Activated T-cell treated with anti-CD3 and anti-CD28 coated beads, Interleukin-2, amount 50 U/mL, for 24 hours (primary cell): ENCODE measurements at regions not wholly inside any gene's neighbourhood (a gene's known extent, or its start where the extent isn't known, plus 50 kb on each side); places are given as distances from the start of the nearest gene placed in this dataset.

Experiments used
- DNase-seq: peaks from one replicate; pipeline ENCODE4 v3.0.0-alpha.2; 2020
- H3K27ac Mint-ChIP-seq: 2 replicates; pipeline ENCODE4 v1.8.0; 2020; ENCODE audit warnings: mild to moderate bottlenecking, mixed read lengths
- H3K27me3 Mint-ChIP-seq: 2 replicates; pipeline ENCODE4 v1.8.0; 2020; ENCODE audit warnings: mixed read lengths
- H3K36me3 Mint-ChIP-seq: 2 replicates; pipeline ENCODE4 v1.8.0; 2020; ENCODE audit warnings: low read depth, mixed read lengths
- H3K4me1 Mint-ChIP-seq: 2 replicates; pipeline ENCODE4 v1.8.0; 2020; ENCODE audit warnings: low read depth, mixed read lengths
- H3K4me3 Mint-ChIP-seq: 2 replicates; pipeline ENCODE4 v1.8.0; 2020; ENCODE audit warnings: mild to moderate bottlenecking, moderate library complexity, mixed read lengths
- H3K9me3 Mint-ChIP-seq: 2 replicates; pipeline ENCODE4 v1.8.0; 2020; ENCODE audit warnings: mixed read lengths

DNA sequence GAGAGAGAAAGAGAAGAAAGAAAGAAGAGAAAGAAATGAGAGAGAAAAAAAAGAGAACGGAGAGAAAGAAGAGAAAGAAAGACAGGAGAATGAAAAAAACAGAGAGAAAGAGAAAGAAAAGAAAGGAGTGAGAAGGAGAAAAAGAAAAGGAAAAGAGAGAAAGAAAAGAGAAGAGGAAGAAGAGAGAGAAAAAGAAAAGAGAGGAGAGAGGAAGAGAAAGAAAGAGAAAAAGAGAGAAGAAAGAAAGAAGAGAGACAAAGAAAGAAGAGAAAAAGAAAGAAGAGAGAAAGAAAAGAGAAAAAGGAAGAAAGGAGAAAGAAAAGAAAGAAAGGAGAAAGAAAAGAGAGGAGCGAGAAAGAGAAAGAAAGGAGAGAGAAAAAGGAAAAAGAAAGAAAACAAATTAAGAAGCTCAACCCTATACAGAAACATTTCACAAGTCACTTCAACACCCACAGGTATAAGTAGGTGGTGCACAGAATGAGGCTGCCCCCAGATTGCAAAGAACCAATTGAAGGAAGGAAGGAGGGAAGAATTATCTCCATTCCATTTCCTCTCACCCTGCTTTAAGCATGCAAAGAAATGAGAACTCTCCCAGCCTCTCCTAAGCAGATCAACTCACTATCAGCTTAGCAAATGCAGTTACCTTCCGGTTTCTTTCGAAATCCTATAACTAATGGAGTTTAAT, 98.8 kb upstream of the CACNA1A start:
- Mint-ChIP-seq H3K27me3 (peaks cover 12% of the 10 kb centered on the region), H3K4me3 (no peak overlapping the region), H3K36me3 (no peaks in the 10 kb centered on the region)

DNA sequence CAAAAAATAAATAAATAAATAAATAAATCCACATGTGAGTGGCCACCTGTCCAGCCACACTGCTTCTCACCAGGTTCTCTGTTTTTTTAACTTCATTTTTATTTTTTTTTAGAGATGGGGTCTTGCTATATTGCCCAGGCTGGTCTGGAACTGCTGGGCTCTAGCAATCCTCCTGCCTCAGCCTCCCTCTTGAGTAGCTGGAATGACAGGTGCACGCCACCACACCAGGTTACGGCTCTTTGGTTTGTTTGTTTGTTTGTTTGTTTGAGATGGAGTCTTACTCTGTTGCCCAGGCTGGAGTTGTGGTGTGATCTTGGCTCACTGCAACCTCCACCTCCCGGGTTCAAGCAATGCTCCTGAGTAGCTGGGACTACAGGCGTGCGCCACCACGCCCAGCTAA, 94.5 kb upstream of the CACNA1A start:
- no peak overlapping the region for H3K27ac Mint-ChIP-seq
- peaks cover 2% of the 10 kb centered on the region for H3K4me1 Mint-ChIP-seq
- no peaks in the 10 kb centered on the region for H3K9me3 Mint-ChIP-seq
- peaks cover 18% of the 10 kb centered on the region for H3K27me3 Mint-ChIP-seq
- H3K36me3 Mint-ChIP-seq: no peaks in the 10 kb centered on the region
- DNase-seq: no peak
- no peak overlapping the region for H3K4me3 Mint-ChIP-seq

More for the DNA sequence above, 98.8 kb upstream of the CACNA1A start:
- Mint-ChIP-seq H3K27ac (no peak overlapping the region), H3K4me1 (peaks cover under 1% of the 10 kb centered on the region), H3K9me3 (no peaks in the 10 kb centered on the region)
- no peak for DNase-seq

DNA sequence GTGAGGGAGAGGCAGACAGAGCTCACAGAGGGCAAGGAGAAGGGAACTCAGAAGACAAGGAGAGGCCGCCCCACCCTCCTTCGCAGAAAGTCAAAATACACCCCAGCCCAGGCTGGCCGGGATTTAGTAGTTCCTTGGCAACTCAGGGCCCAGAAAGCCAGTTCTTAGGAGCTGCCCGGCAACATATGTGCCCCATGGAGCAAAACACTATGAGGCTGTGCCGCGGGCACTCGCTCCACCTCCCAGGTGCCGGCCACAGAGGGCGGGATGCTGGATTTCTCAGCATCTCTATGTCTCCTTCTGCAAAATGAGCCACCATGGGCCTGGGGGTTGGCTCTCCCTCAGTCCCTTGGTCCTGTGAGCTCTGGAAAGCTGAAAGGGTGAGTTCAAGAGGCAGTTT, 93.8 kb upstream of the CACNA1A start:
- H3K4me3 Mint-ChIP-seq: no peak overlapping the region
- no peaks in the 10 kb centered on the region for H3K36me3 Mint-ChIP-seq
- H3K9me3 Mint-ChIP-seq: no peaks in the 10 kb centered on the region
- DNase-seq: no peak
- H3K4me1 Mint-ChIP-seq: peaks cover 2% of the 10 kb centered on the region
- no peak overlapping the region for H3K27ac Mint-ChIP-seq
- peaks cover 22% of the 10 kb centered on the region for H3K27me3 Mint-ChIP-seq

DNA sequence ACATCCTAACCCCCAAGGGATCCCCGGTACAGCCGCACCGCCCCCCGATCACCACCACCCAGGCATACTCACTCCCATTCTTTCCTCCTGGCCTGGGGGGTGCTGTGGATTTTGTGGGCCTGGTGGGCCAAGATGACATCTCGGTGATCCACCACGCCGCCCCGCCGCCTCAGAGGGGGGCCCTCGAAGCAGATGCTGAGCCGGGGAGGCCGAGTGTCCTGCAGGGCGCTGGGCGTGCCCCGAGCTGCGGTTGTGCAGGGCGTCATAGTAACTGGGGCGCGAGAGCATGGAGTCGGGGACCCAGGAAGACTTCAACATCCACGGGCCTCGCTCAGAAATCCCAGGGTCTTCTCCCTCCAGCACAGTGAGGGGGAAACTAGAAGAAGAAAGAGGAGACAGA, 93.4 kb upstream of the CACNA1A start:
- Mint-ChIP-seq H3K36me3 (no peaks in the 10 kb centered on the region), H3K4me1 (peaks cover 2% of the 10 kb centered on the region), H3K9me3 (no peaks in the 10 kb centered on the region), H3K27ac (no peak overlapping the region), H3K4me3 (no peak overlapping the region), H3K27me3 (peaks cover 22% of the 10 kb centered on the region)
- DNase-seq: no peak

DNA sequence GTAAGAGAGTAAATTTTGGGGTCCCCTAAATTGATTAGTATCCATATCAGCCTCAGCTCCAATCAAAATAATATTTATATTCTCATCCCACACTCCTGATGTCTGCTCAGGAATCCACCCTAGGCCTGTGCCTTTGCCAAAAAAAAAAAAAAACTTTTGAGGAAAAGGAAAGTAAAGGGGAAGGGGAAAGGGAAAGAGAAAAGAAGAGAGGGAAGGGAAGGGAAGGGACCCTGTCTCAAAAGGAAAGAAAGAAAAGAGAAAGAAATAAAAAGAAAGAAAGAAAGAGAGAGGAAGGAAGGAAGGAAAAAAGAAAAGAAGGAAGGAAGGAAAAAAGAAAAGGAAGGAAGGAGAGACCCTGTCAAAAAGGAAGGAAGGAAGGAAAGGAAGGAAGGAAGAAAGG, 91.8 kb upstream of the CACNA1A start:
- Mint-ChIP-seq H3K27ac (no peak overlapping the region), H3K4me3 (no peak overlapping the region), H3K36me3 (no peaks in the 10 kb centered on the region), H3K9me3 (no peaks in the 10 kb centered on the region), H3K27me3 (peaks cover 28% of the 10 kb centered on the region), H3K4me1 (peaks cover 2% of the 10 kb centered on the region)
- no peak for DNase-seq

DNA sequence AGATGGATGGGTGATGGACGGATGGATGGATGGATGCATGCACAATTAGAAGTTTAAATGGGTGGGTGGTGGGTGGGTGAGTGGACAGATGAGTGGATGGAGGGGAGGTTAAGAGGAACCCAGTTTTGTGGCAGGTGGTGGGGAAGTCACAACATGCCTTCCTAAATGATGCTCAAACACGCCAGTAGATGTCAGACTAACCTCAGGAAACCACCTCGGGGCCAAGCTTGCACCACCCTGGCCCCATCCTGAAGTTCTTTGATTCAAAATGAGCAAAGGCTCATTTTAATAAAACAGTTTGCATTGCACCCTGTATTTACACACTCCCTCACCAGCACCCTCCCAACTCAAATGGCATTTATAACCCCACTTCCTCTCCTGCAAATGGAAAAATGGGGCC, 91.4 kb upstream of the CACNA1A start:
- DNase-seq: peak; percentile 35
- Mint-ChIP-seq H3K27ac (no peak overlapping the region), H3K27me3 (peaks cover 28% of the 10 kb centered on the region), H3K4me3 (no peak overlapping the region), H3K4me1 (peaks cover 2% of the 10 kb centered on the region), H3K36me3 (no peaks in the 10 kb centered on the region), H3K9me3 (no peaks in the 10 kb centered on the region)

DNA sequence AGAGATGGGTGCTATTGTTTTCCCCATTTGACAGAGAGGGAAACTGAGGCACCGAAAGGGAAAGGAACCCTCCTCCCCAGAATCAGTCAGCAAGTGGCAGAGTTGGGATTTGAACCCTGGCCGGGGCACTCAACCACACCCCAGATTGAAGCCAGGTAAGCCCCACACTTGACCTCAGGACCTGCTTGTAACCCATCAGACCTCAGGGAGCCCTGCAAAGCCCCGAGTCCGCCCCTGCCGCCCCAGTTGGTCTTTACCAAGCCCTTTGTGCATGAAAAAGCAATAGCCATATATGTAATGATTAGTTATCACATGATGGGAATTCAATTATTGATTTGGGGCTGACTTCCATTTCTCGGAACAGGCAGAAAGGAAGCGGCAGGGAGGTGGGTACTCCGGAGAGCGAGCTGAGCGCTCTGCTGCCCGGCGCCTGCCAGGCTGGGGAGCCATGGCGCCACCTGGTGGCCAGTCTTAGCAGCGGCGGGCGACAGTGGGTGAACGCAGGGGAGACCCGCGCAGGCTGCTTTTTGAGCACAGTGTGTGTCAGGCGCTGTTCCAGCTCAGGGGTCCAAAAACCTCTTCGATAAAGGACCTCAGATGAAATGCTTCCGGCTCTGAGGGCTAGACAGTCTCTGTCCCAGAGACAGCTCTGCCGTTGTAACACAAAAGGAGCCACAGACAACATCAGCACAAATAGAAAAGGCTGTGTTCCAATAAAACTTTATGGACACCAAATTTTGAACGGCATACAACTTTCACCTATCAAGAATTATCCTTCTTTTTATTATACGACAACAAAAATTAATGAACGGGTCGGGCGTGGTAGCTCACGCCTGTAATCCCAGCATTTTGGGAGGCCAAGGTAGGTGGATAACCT, 82.9 kb upstream of the CACNA1A start:
- no peak overlapping the region for H3K27ac Mint-ChIP-seq
- DNase-seq: peak; percentile 92
- H3K4me1 Mint-ChIP-seq: peaks cover 4% of the 10 kb centered on the region
- no peaks in the 10 kb centered on the region for H3K9me3 Mint-ChIP-seq
- H3K4me3 Mint-ChIP-seq: no peak overlapping the region
- H3K36me3 Mint-ChIP-seq: no peaks in the 10 kb centered on the region
- peaks cover 13% of the 10 kb centered on the region for H3K27me3 Mint-ChIP-seq

DNA sequence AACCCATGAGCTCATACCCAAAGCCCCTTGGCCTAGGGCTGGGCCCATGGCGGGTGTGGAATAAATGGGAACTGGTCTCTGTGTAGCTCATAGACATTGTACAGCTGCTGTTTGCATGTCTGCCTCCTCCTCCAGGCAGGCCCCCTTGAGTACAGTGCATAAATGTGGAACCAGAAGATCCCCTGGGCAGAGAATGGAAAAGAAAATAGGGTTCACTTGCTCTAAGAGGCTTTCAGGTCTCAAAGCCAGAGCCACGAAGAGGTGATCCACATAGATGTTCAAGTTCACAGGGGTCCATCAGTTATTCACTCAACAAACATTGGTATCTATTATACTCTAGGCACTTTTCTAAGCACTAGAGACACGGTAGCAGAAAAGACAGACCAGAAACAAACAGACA, 79.2 kb upstream of the CACNA1A start:
- Mint-ChIP-seq H3K9me3 (no peaks in the 10 kb centered on the region), H3K36me3 (no peaks in the 10 kb centered on the region), H3K27me3 (peaks cover 4% of the 10 kb centered on the region), H3K27ac (no peak overlapping the region), H3K4me1 (peaks cover 4% of the 10 kb centered on the region), H3K4me3 (no peak overlapping the region)
- no peak for DNase-seq

DNA sequence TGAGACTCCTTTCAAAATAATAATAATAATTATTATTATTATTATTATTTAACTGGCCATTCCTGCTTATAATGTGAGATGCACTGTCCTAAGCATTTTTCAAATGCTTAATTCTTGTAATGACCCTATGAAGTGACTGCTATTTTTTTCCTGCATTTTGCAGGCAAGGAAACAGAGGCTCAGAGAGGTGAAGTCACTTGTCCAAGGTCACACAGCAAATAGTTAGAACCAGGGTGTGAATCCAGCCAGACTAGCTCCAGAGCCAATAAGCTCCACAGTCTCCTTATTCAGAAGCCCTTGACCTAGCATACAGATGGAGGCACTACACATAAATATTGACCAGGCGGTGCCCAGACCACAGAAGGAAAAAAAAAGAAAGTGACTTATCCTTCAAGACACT, 77.5 kb upstream of the CACNA1A start:
- no peak overlapping the region for H3K4me3 Mint-ChIP-seq
- peaks cover 4% of the 10 kb centered on the region for H3K9me3 Mint-ChIP-seq
- peaks cover 5% of the 10 kb centered on the region for H3K27me3 Mint-ChIP-seq
- DNase-seq: no peak
- H3K4me1 Mint-ChIP-seq: no peaks in the 10 kb centered on the region
- no peaks in the 10 kb centered on the region for H3K36me3 Mint-ChIP-seq
- no peak overlapping the region for H3K27ac Mint-ChIP-seq

DNA sequence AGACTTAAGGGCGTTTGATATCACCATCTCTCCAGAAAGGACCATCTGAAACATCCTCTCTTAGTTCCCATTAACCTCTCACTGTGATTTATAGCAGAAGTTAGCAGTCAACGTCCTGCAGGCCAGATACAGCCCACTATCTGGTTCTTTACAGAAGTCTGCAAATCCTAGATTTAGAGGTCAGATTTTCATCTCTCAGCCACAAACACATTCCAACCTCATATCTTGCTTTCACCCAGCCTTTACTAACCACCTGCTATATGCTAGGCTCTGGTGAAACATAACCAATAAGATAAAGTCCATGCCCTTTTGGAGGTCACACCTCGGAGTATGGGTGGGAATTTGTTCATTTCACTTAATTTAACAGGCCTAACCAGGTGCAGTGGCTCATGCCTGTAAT, 76.8 kb upstream of the CACNA1A start:
- Mint-ChIP-seq H3K9me3 (peaks cover 4% of the 10 kb centered on the region), H3K4me3 (no peak overlapping the region), H3K27me3 (peaks cover 11% of the 10 kb centered on the region), H3K36me3 (no peaks in the 10 kb centered on the region), H3K27ac (no peak overlapping the region), H3K4me1 (no peaks in the 10 kb centered on the region)
- DNase-seq: no peak

DNA sequence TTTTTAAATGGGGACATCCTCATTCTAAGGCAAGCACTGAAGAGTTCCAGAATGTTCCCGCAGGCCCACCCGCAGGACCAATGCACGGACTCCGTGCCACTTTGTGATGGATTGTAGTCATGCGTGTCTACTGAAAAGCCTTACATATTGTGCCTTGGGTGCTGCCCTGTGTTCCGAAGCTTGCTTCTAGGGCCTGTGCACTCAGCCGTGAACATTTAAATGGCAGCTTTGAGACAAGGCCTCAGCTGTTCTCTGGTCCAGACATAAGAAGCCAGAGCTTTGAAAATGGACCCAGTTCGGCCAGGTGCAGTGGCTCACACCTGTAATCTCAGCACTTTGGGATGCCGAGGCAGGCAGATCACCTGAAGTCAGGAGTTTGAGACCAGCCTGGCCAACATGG, 75.3 kb upstream of the CACNA1A start:
- no peak overlapping the region for H3K4me3 Mint-ChIP-seq
- no peak for DNase-seq
- no peak overlapping the region for H3K27ac Mint-ChIP-seq
- no peaks in the 10 kb centered on the region for H3K36me3 Mint-ChIP-seq
- H3K4me1 Mint-ChIP-seq: no peaks in the 10 kb centered on the region
- peaks cover 12% of the 10 kb centered on the region for H3K27me3 Mint-ChIP-seq
- peaks cover 10% of the 10 kb centered on the region for H3K9me3 Mint-ChIP-seq

DNA sequence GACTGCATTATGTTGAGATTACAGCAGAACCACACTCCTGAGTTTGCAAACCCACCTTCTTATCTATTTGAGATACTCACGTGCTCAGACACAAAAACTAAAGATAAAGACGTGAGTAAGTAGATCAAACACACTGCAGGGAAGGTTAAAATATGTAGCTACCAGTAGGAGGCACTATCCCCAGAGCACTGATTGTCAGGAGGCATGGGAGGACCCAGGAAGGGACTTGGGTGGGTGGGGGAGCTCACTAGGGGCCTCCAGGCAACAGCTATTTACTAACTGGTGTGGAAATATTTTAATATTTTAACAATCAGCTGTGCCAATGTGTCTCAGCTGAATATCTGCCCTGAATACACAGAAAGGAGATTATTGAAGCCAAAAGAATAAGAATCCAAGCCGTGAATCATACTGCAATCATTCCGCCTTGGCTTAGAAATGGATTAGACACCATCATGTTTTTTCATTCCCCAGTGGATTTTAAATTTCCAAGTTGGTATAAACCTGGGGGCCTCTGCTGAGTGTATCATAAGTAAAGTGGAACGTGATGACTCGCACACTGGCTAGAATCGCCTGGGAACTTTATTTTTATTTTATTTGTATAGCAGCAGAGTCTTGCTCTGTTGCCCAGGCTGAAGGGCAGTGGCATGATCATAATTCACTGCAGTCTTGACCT, 73.2 kb upstream of the CACNA1A start:
- Mint-ChIP-seq H3K4me3 (no peak overlapping the region), H3K9me3 (peaks cover 13% of the 10 kb centered on the region), H3K27me3 (peaks cover 29% of the 10 kb centered on the region), H3K4me1 (no peaks in the 10 kb centered on the region), H3K27ac (no peak overlapping the region), H3K36me3 (no peaks in the 10 kb centered on the region)
- no peak for DNase-seq

DNA sequence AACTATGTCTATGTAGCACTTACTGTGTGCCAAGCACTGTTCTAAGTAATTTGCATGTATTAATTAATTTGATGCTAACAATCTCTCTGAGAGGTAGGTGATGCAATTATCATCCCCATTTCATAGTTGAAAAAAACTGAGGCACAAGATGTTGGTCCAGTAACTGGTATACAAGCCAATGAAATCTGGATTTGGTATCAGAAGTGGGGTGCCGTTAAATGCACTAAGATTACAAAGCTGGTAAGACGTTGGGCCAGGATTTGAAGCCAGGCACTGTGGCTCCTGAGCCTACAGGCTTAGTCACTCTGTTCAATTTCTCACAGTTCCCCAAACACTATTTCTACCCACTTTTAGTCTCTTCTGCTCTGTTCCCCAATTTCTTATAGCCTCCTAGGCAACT, 70.4 kb upstream of the CACNA1A start:
- peaks cover 36% of the 10 kb centered on the region for H3K27me3 Mint-ChIP-seq
- H3K36me3 Mint-ChIP-seq: no peaks in the 10 kb centered on the region
- H3K4me1 Mint-ChIP-seq: no peaks in the 10 kb centered on the region
- no peak overlapping the region for H3K27ac Mint-ChIP-seq
- no peak overlapping the region for H3K4me3 Mint-ChIP-seq
- peaks cover 13% of the 10 kb centered on the region for H3K9me3 Mint-ChIP-seq
- DNase-seq: no peak

DNA sequence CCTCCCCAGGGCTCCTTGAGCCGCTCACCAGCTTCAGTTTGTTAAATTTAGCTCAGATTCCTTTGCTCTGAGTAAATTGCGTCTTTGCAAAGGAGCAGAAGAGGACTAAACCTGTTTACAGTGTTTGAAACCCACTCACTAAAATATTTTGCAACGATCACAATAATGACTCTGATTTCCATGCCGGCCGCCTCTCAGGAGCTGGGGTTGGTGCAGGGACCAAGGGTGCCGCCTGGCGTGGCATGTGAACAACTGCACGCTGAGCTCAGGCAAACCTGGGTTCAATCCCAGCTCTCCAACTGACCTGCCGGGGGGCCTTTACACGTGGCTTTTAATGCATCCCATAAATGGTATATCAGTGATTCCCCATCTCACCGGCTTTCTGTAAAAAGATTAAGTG, 68.7 kb upstream of the CACNA1A start:
- no peak overlapping the region for H3K4me3 Mint-ChIP-seq
- no peak overlapping the region for H3K27ac Mint-ChIP-seq
- DNase-seq: no peak
- H3K36me3 Mint-ChIP-seq: no peaks in the 10 kb centered on the region
- no peaks in the 10 kb centered on the region for H3K4me1 Mint-ChIP-seq
- peaks cover 44% of the 10 kb centered on the region for H3K27me3 Mint-ChIP-seq
- H3K9me3 Mint-ChIP-seq: peaks cover 13% of the 10 kb centered on the region
